H1 (cell line): ENCODE measurements at regions not wholly inside any gene's neighbourhood (a gene's known extent, or its start where the extent isn't known, plus 50 kb on each side); places are given as distances from the start of the nearest gene placed in this dataset.

ENCODE experiments used
- GABPA ChIP-seq: IDR thresholded peaks from 2 replicates; pipeline ENCODE4 v1.6.1; 2011; ENCODE audit warnings: mild to moderate bottlenecking, low read length, moderate library complexity, borderline replicate concordance; ENCODE audit not compliant: insufficient read depth
- TCF12 ChIP-seq: IDR thresholded peaks from 2 replicates; pipeline ENCODE4 v1.6.1; 2011; ENCODE audit warnings: low read depth, mild to moderate bottlenecking, low read length
- TF ChIP-seq, protein P1 (sequence below), 3 experiments: IDR thresholded peaks; 1 replicate in 2 of 3; 2 replicates in 1 of 3; pipeline versions ENCODE4 v1.5.1 to v1.6.1; 2011; ENCODE audit warnings: low read length in 3 of 3, mild to moderate bottlenecking in 3 of 3, inconsistent platforms in 2 of 3, low read depth in 1 of 3, moderate library complexity in 1 of 3; ENCODE audit not compliant: insufficient read depth in 1 of 3; ENCODE audit errors: control extremely low read depth in 1 of 3

- TF ChIP-seq TCF12 = no peak
- TF ChIP-seq, protein P1, sequence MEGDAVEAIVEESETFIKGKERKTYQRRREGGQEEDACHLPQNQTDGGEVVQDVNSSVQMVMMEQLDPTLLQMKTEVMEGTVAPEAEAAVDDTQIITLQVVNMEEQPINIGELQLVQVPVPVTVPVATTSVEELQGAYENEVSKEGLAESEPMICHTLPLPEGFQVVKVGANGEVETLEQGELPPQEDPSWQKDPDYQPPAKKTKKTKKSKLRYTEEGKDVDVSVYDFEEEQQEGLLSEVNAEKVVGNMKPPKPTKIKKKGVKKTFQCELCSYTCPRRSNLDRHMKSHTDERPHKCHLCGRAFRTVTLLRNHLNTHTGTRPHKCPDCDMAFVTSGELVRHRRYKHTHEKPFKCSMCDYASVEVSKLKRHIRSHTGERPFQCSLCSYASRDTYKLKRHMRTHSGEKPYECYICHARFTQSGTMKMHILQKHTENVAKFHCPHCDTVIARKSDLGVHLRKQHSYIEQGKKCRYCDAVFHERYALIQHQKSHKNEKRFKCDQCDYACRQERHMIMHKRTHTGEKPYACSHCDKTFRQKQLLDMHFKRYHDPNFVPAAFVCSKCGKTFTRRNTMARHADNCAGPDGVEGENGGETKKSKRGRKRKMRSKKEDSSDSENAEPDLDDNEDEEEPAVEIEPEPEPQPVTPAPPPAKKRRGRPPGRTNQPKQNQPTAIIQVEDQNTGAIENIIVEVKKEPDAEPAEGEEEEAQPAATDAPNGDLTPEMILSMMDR (IDR thresholded peaks at IDR 0.05; ENCODE audit: control extremely low read depth in 1 of 3, insufficient read depth in 1 of 3, low read depth in 1 of 3, low read length in 3 of 3) = no peak
- no peak for TF ChIP-seq GABPA
Observed at GRCh38 chr5:13994621-13995253, 50.2 kb upstream of the DNAH5 start.
